Nephron (organoid): ENCODE measurements at regions not wholly inside any gene's neighbourhood (a gene's known extent, or its start where the extent isn't known, plus 50 kb on each side); places are given as distances from the start of the nearest gene placed in this dataset.
A peak's percentile ranks its signal among the peaks of the same experiment; 100 is the strongest.
"Not testable (repeated sequence)": the region's sequence is repeated elsewhere in the genome, so short reads cannot be mapped to it uniquely, and the experiment has no call there.

Source experiments
- H3K27ac Mint-ChIP-seq, 3 experiments: 2 replicates each; pipeline ENCODE4 v1.8.0; 2020; ENCODE audit warnings: mixed read lengths in 3 of 3, mild to moderate bottlenecking in 2 of 3, moderate library complexity in 1 of 3
- H3K27me3 Mint-ChIP-seq: 2 replicates; pipeline ENCODE4 v1.8.0; 2021; ENCODE audit warnings: low read depth, mild to moderate bottlenecking, moderate library complexity, mixed read lengths
- H3K36me3 Mint-ChIP-seq: 2 replicates; pipeline ENCODE4 v1.8.0; 2020; ENCODE audit warnings: low read depth, mixed read lengths
- H3K4me1 Mint-ChIP-seq: 2 replicates; pipeline ENCODE4 v1.8.0; 2020; ENCODE audit warnings: mixed read lengths
- H3K4me3 Mint-ChIP-seq, 3 experiments: 2 replicates each; pipeline ENCODE4 v1.8.0; 2020; ENCODE audit warnings: mild to moderate bottlenecking in 3 of 3, mixed read lengths in 3 of 3, moderate library complexity in 2 of 3
- H3K9me3 Mint-ChIP-seq: 2 replicates; pipeline ENCODE4 v1.8.0; 2020; ENCODE audit warnings: mixed read lengths
- TF ChIP-seq, protein P1 (sequence below), 3 experiments: fragments of 200-600 bp; sonication (generic); IDR thresholded peaks; one replicate each; pipeline ENCODE4 v1.5.0; 2021; ENCODE audit warnings: antibody characterized with exemption in 3 of 3; ENCODE audit not compliant: unreplicated experiment in 3 of 3

- TF ChIP-seq, protein P1, sequence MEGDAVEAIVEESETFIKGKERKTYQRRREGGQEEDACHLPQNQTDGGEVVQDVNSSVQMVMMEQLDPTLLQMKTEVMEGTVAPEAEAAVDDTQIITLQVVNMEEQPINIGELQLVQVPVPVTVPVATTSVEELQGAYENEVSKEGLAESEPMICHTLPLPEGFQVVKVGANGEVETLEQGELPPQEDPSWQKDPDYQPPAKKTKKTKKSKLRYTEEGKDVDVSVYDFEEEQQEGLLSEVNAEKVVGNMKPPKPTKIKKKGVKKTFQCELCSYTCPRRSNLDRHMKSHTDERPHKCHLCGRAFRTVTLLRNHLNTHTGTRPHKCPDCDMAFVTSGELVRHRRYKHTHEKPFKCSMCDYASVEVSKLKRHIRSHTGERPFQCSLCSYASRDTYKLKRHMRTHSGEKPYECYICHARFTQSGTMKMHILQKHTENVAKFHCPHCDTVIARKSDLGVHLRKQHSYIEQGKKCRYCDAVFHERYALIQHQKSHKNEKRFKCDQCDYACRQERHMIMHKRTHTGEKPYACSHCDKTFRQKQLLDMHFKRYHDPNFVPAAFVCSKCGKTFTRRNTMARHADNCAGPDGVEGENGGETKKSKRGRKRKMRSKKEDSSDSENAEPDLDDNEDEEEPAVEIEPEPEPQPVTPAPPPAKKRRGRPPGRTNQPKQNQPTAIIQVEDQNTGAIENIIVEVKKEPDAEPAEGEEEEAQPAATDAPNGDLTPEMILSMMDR (IDR thresholded peaks at IDR 0.05; ENCODE audit: unreplicated experiment in 3 of 3): no peak
- Mint-ChIP-seq H3K27me3 (peaks cover 14% of the 10 kb centered on the region), H3K4me1 (peaks cover 17% of the 10 kb centered on the region), H3K9me3 (no peaks in the 10 kb centered on the region), H3K36me3 (peaks cover 26% of the 10 kb centered on the region), H3K27ac (no peak overlapping the region), H3K4me3 (no peak overlapping the region)
These were observed 147.3 kb upstream of the KCNJ18 start for GRCh38 chr17:21545064-21545463.

DNA sequence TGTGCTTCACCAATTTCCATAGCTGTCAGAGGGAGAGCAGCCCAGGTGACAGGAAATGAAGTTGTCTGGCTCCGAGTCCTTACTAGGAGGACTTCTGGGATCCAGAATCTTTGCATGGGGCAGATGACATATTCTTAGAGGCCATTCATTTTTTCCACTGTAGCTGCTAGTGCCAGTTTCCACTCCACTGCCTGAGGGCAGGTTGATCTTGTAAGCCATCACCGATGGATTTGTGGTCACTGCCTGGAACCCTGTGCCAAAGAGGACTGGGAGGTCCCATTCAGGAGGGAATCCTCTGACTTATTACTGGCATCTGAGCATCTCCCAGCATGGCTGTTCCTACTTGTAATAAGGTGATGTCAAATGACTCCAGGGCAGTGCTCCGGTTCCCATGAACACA, 144.1 kb upstream of the KCNJ18 start:
- peak overlapping the region in 1 of 3 experiments; percentile 60 for H3K4me3 Mint-ChIP-seq
- no peaks in the 10 kb centered on the region for H3K9me3 Mint-ChIP-seq
- H3K27me3 Mint-ChIP-seq: peaks cover 32% of the 10 kb centered on the region
- H3K4me1 Mint-ChIP-seq: peaks cover 21% of the 10 kb centered on the region
- TF ChIP-seq, protein P1 (IDR thresholded peaks at IDR 0.05; ENCODE audit: unreplicated experiment in 3 of 3): no peak
- no peak overlapping the region for H3K27ac Mint-ChIP-seq
- peaks cover 19% of the 10 kb centered on the region for H3K36me3 Mint-ChIP-seq

GRCh38 chr17:21549107-21549687, 143.1 kb upstream of the KCNJ18 start:
- Mint-ChIP-seq H3K4me3 (peak overlapping the region; percentile 67 to 92 (median 87)), H3K36me3 (peaks cover 15% of the 10 kb centered on the region), H3K4me1 (peaks cover 21% of the 10 kb centered on the region), H3K9me3 (peaks cover 3% of the 10 kb centered on the region), H3K27me3 (peaks cover 36% of the 10 kb centered on the region), H3K27ac (no peak overlapping the region)
- TF ChIP-seq, protein P1 (IDR thresholded peaks at IDR 0.05; ENCODE audit: unreplicated experiment in 3 of 3): no peak

DNA sequence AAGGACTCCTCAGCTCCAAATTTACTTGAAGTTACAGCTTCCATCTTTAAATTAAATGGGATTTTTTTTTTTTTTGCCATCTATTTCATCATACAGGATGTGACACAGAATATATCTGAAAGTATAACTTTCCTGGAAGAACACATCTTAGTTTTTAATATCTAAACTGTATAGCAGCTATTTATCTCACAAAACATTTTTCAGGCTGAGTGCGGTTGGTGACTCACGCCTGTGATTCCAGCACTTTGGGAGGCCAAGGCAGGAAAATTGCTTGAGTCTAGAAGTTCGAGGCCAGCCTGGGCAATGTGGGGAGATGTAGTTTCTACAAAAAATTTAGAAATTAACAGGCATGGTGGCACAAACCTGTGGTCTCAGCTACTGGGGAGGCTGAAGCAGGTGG, 142.3 kb upstream of the KCNJ18 start:
- Mint-ChIP-seq H3K27me3 (peaks cover 36% of the 10 kb centered on the region), H3K36me3 (peaks cover 15% of the 10 kb centered on the region), H3K4me1 (peaks cover 21% of the 10 kb centered on the region), H3K4me3 (peak overlapping the region; percentile 87 to 92 (median 88))
- H3K9me3 Mint-ChIP-seq, H3K27ac Mint-ChIP-seq: not testable (repeated sequence)

DNA sequence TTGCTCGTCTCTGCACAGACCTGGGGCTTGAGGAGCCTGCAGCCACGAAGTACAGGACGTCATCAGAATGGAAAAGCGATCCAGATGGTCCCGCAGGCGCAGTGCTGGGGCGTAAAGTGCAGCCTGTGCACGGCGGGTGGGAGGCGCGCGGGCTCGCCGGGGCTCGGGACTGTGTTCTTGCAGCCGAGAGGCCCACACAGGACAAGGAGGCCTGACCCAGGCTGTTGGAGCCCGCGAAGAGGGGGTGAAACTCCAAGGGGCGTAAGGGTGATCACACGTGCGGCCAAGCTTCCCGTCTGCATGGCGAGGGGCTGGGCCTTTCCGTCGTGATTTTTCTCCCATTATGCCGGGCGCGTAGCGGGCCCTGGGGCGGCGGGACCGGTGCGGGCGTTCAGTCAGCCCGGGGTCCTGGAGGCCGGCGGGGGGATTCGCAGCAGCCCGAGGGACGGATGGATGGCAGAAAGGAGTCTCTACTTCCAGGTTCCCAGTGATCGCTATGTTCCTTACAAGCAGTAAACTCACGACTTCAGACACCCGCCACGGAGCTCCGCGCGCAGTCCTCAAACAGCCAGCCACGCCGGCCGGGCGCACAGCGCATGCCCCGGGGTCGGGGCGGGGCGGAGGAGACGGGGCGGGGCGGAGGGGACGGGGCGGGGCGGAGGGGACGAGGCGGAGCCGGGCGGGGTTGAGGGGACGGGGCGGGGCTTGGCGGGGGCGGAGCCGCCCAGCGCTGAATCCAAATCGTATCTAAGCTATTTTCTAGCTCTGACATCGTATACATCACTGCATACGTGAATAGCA, 141.0 kb upstream of the KCNJ18 start:
- Mint-ChIP-seq H3K27me3 (peaks cover 33% of the 10 kb centered on the region), H3K27ac (peak overlapping the region in 2 of 3 experiments; percentile 20 to 64), H3K9me3 (peaks cover 8% of the 10 kb centered on the region), H3K4me3 (peak overlapping the region; percentile 87 to 92 (median 88)), H3K36me3 (peaks cover 12% of the 10 kb centered on the region), H3K4me1 (peaks cover 21% of the 10 kb centered on the region)
- TF ChIP-seq, protein P1 (IDR thresholded peaks at IDR 0.05; ENCODE audit: unreplicated experiment in 3 of 3): no peak

DNA sequence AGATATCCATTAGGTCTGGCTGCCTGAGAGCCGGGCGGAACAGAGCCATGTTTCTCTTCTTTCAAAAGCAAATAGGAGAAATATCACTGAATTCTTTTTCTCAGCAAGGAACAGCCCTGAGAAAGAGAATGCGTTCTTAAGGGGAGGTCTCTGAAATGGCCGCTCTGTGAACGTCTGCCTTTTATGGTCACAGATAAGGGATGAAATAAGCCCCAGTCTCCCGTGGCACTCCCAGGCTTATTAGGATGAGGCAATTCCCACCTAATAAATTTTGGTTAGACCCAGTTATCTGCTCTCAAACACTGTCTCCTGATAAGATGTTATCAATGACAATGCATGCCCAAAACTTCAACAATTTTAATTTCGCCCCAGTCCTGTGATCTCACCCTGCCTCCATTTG, 133.4 kb upstream of the KCNJ18 start:
- not testable (repeated sequence) for H3K36me3 Mint-ChIP-seq, H3K4me3 Mint-ChIP-seq, H3K27me3 Mint-ChIP-seq, H3K4me1 Mint-ChIP-seq, H3K27ac Mint-ChIP-seq
- H3K9me3 Mint-ChIP-seq: peaks cover 22% of the 10 kb centered on the region

- peaks cover 7% of the 10 kb centered on the region for H3K9me3 Mint-ChIP-seq
- no peak overlapping the region for H3K27ac Mint-ChIP-seq
- no peaks in the 10 kb centered on the region for H3K36me3 Mint-ChIP-seq
- H3K4me3 Mint-ChIP-seq: no peak overlapping the region
- H3K4me1 Mint-ChIP-seq: no peaks in the 10 kb centered on the region
- TF ChIP-seq, protein P1 (IDR thresholded peaks at IDR 0.05; ENCODE audit: unreplicated experiment in 3 of 3): no peak
- peaks cover 9% of the 10 kb centered on the region for H3K27me3 Mint-ChIP-seq
These were observed 128.1 kb upstream of the KCNJ18 start for GRCh38 chr17:21564262-21564661.

- not testable (repeated sequence) for H3K4me3 Mint-ChIP-seq, H3K27ac Mint-ChIP-seq, H3K4me1 Mint-ChIP-seq, H3K36me3 Mint-ChIP-seq, H3K27me3 Mint-ChIP-seq, H3K9me3 Mint-ChIP-seq
These were observed 127.6 kb upstream of the KCNJ18 start for GRCh38 chr17:21564757-21565156.

DNA sequence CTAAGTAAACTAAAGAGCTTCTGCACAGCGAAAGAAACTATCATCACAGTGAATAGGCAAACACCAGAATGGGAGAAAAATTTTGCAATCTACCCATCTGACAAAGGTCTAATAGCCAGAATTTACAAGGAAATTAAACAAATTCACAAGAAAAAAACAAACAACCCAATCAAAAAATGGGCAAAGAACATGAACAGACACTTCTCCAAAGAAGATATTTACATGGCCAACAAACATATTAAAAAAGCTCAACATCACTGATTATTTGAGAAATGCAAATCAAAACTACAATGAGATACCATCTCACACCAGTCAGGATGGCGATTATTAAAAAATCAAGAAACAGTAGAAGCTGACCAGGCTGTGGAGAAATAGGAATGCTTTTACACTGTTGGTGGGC, 121.9 kb upstream of the KCNJ18 start:
- peaks cover 21% of the 10 kb centered on the region for H3K9me3 Mint-ChIP-seq
- not testable (repeated sequence) for H3K27me3 Mint-ChIP-seq, H3K36me3 Mint-ChIP-seq, H3K4me1 Mint-ChIP-seq, H3K4me3 Mint-ChIP-seq, H3K27ac Mint-ChIP-seq
